ENCODE measurements at regions not wholly inside any gene's neighbourhood (a gene's known extent, or its start where the extent isn't known, plus 50 kb on each side); places are given as distances from the start of the nearest gene placed in this dataset.
"Not testable (repeated sequence)": the region's sequence is repeated elsewhere in the genome, so short reads cannot be mapped to it uniquely, and the experiment has no call there.

GRCh38 chr1:56257726-56258125 lies 321.6 kb downstream of the PLPP3 start:
- DNase-seq, result no peak

- no peak for DNase-seq
Measured at GRCh38 chr1:56256153-56257000, 323.0 kb downstream of the PLPP3 start.

GRCh38 chr1:56255516-56256152 lies 323.7 kb downstream of the PLPP3 start:
- DNase-seq, result no peak

- no peak for DNase-seq
Measured at GRCh38 chr1:56254130-56254529, 325.2 kb downstream of the PLPP3 start.

- DNase-seq, result no peak
Measured at GRCh38 chr1:56250809-56251208, 328.6 kb downstream of the PLPP3 start.

- no peak for DNase-seq
Measured at GRCh38 chr1:56249234-56249633, 330.1 kb downstream of the PLPP3 start.

- DNase-seq, result no peak
Measured at GRCh38 chr1:56248138-56248537, 331.2 kb downstream of the PLPP3 start.

- DNase-seq, result not testable (repeated sequence)
Measured at GRCh38 chr1:56246726-56247125, 332.6 kb downstream of the PLPP3 start.

GRCh38 chr1:56240400-56240799 lies 339.0 kb downstream of the PLPP3 start:
- DNase-seq, result no peak

- DNase-seq, result no peak
Measured at GRCh38 chr1:56237491-56238064, 341.8 kb downstream of the PLPP3 start.

GRCh38 chr1:56236688-56237087 lies 342.7 kb downstream of the PLPP3 start:
- DNase-seq, result no peak

GRCh38 chr1:56235909-56236510 lies 343.4 kb downstream of the PLPP3 start:
- DNase-seq, result no peak

- DNase-seq, result no peak
Measured at GRCh38 chr1:56229186-56229585, 350.2 kb downstream of the PLPP3 start.

GRCh38 chr1:56227886-56228285 lies 351.5 kb downstream of the PLPP3 start:
- no peak for DNase-seq

GRCh38 chr1:56227401-56227800 lies 352.0 kb downstream of the PLPP3 start:
- no peak for DNase-seq

GRCh38 chr1:56225964-56226815 lies 353.2 kb downstream of the PLPP3 start:
- DNase-seq, result no peak

- DNase-seq, result no peak
Measured at GRCh38 chr1:56223968-56224367, 355.4 kb downstream of the PLPP3 start.

- DNase-seq, result no peak
Measured at GRCh38 chr1:56222914-56223540, 356.3 kb downstream of the PLPP3 start.

GRCh38 chr1:56220021-56220420 lies 359.3 kb downstream of the PLPP3 start:
- no peak for DNase-seq

- no peak for DNase-seq
Measured at GRCh38 chr1:56218023-56218422, 361.3 kb downstream of the PLPP3 start.

- DNase-seq, result no peak
Measured at GRCh38 chr1:56216218-56216617, 363.1 kb downstream of the PLPP3 start.

- no peak for DNase-seq
Measured at GRCh38 chr1:56215771-56216170, 363.6 kb downstream of the PLPP3 start.
